WTC11 (cell line): ENCODE measurements at regions not wholly inside any gene's neighbourhood (a gene's known extent, or its start where the extent isn't known, plus 50 kb on each side); places are given as distances from the start of the nearest gene placed in this dataset.

ENCODE experiments used
- ATAC-seq: fragments of 200-7000 bp; cut with Tn5 transposase; 2 replicates; pipeline ENCODE4 v1.10.0; 2021; ENCODE audit warnings: mild to moderate bottlenecking, moderate library complexity
- CTCF ChIA-PET: fragments of 300-600 bp; sonication (Branson Sonifier 250); formaldehyde crosslinking; loops from one replicate; lab custom pipeline; 2021; ENCODE audit warnings: antibody characterized with exemption; lab: Charles Lee
- POLR2A ChIA-PET: fragments of 350-600 bp; sonication (Branson Sonifier 250); formaldehyde crosslinking; loops from one replicate; lab custom pipeline; 2021; ENCODE audit warnings: antibody characterized with exemption; lab: Charles Lee
- DNase-seq: peaks from one replicate; pipeline ENCODE4 v3.0.0; 2021; ENCODE audit warnings: low spot score
- H3K27ac Mint-ChIP-seq: 2 replicates; pipeline ENCODE4 v1.8.0; 2021; ENCODE audit warnings: mixed read lengths
- H3K27me3 Mint-ChIP-seq: 2 replicates; pipeline ENCODE4 v1.8.0; 2021; ENCODE audit warnings: low read depth, mild to moderate bottlenecking, moderate library complexity, mixed read lengths
- H3K36me3 Mint-ChIP-seq: 2 replicates; pipeline ENCODE4 v1.8.0; 2021; ENCODE audit warnings: mixed read lengths
- H3K4me1 Mint-ChIP-seq: 2 replicates; pipeline ENCODE4 v1.8.0; 2022; ENCODE audit warnings: mixed read lengths
- H3K4me3 Mint-ChIP-seq: 2 replicates; pipeline ENCODE4 v1.8.0; 2021; ENCODE audit warnings: mild to moderate bottlenecking, moderate library complexity, mixed read lengths
- H3K9me3 Mint-ChIP-seq: 2 replicates; pipeline ENCODE4 v1.8.0; 2021; ENCODE audit warnings: mixed read lengths
- CDX4 ChIP-seq: fragments of 250-450 bp; sonication (Bioruptor Pico); IDR thresholded peaks from 2 replicates; pipeline ENCODE4 v1.9.0; 2021; ENCODE audit warnings: moderate library complexity, mild to moderate bottlenecking, inconsistent platforms, borderline replicate concordance
- CREM ChIP-seq: sonication (generic); formaldehyde crosslinking; IDR thresholded peaks from 2 replicates; pipeline ENCODE4 v1.8.1; 2022; ENCODE audit warnings: mild to moderate bottlenecking, missing genetic modification reagents, moderate library complexity
- GTF2I ChIP-seq: fragments of 250-450 bp; sonication (Bioruptor Pico); conservative IDR thresholded peaks from 2 replicates; pipeline ENCODE4 v1.4.0; 2021; ENCODE audit warnings: mild to moderate bottlenecking
- HMGXB4 ChIP-seq: sonication (generic); formaldehyde crosslinking; IDR thresholded peaks from 2 replicates; pipeline ENCODE4 v1.8.1; 2023; ENCODE audit warnings: mild to moderate bottlenecking, moderate library complexity, missing genetic modification reagents
- IRF1 ChIP-seq: sonication (generic); formaldehyde crosslinking; IDR thresholded peaks from 2 replicates; pipeline ENCODE4 v1.8.0; 2023; ENCODE audit warnings: missing genetic modification reagents
- NR2C2 ChIP-seq: sonication (generic); formaldehyde crosslinking; IDR thresholded peaks from 2 replicates; pipeline ENCODE4 v1.8.0; 2022; ENCODE audit warnings: mild to moderate bottlenecking, missing genetic modification reagents
- SP1 ChIP-seq: sonication (generic); formaldehyde crosslinking; conservative IDR thresholded peaks from 2 replicates; pipeline ENCODE4 v1.8.1; 2022; ENCODE audit warnings: missing genetic modification reagents
- STAT6 ChIP-seq: sonication (generic); formaldehyde crosslinking; conservative IDR thresholded peaks from 2 replicates; pipeline ENCODE4 v1.8.1; 2023; ENCODE audit warnings: mild to moderate bottlenecking, low read depth, missing genetic modification reagents, moderate library complexity
- ZBTB21 ChIP-seq: sonication (generic); formaldehyde crosslinking; IDR thresholded peaks from 2 replicates; pipeline ENCODE4 v1.8.1; 2023; ENCODE audit warnings: mild to moderate bottlenecking, missing genetic modification reagents, borderline replicate concordance
- ZNF263 ChIP-seq: sonication (generic); formaldehyde crosslinking; IDR thresholded peaks from 2 replicates; pipeline ENCODE4 v1.8.1; 2022; ENCODE audit warnings: low read depth, mild to moderate bottlenecking, moderate library complexity, missing genetic modification reagents
- TF ChIP-seq, protein P1 (sequence below): sonication (generic); formaldehyde crosslinking; IDR thresholded peaks from 2 replicates; pipeline ENCODE4 v1.8.0; 2023; ENCODE audit warnings: missing genetic modification reagents, mild to moderate bottlenecking, borderline replicate concordance
- TF ChIP-seq, protein P2 (sequence below): sonication (generic); formaldehyde crosslinking; IDR thresholded peaks from 2 replicates; pipeline ENCODE4 v1.8.1; 2022; ENCODE audit warnings: mild to moderate bottlenecking, missing genetic modification reagents, moderate library complexity, borderline replicate concordance
- TF ChIP-seq, protein P3 (sequence below): fragments of 250-450 bp; sonication (Bioruptor Pico); IDR thresholded peaks from 2 replicates; pipeline ENCODE4 v2.1.2; 2022; ENCODE audit warnings: mild to moderate bottlenecking, moderate library complexity
- TF ChIP-seq, protein P4 (sequence below): sonication (generic); formaldehyde crosslinking; IDR thresholded peaks from 2 replicates; pipeline ENCODE4 v1.8.1; 2022; ENCODE audit warnings: low read depth, missing genetic modification reagents, borderline replicate concordance
- TF ChIP-seq, protein P5 (sequence below): sonication (generic); formaldehyde crosslinking; IDR thresholded peaks from 2 replicates; pipeline ENCODE4 v1.8.0; 2022; ENCODE audit warnings: mild to moderate bottlenecking, missing genetic modification reagents
- TF ChIP-seq, protein P6 (sequence below): sonication (generic); formaldehyde crosslinking; IDR thresholded peaks from 2 replicates; pipeline ENCODE4 v1.8.1; 2022; ENCODE audit warnings: missing genetic modification reagents, borderline replicate concordance

GRCh38 chr16:48047720-48048119 lies 108.1 kb downstream of the ABCC12 start:
- DNase-seq, result no peak
- peaks cover 39% of the 10 kb centered on the region for H3K4me1 Mint-ChIP-seq
- TF ChIP-seq SP1 (CRISPR knock-in tag), result no peak
- TF ChIP-seq, protein P1, sequence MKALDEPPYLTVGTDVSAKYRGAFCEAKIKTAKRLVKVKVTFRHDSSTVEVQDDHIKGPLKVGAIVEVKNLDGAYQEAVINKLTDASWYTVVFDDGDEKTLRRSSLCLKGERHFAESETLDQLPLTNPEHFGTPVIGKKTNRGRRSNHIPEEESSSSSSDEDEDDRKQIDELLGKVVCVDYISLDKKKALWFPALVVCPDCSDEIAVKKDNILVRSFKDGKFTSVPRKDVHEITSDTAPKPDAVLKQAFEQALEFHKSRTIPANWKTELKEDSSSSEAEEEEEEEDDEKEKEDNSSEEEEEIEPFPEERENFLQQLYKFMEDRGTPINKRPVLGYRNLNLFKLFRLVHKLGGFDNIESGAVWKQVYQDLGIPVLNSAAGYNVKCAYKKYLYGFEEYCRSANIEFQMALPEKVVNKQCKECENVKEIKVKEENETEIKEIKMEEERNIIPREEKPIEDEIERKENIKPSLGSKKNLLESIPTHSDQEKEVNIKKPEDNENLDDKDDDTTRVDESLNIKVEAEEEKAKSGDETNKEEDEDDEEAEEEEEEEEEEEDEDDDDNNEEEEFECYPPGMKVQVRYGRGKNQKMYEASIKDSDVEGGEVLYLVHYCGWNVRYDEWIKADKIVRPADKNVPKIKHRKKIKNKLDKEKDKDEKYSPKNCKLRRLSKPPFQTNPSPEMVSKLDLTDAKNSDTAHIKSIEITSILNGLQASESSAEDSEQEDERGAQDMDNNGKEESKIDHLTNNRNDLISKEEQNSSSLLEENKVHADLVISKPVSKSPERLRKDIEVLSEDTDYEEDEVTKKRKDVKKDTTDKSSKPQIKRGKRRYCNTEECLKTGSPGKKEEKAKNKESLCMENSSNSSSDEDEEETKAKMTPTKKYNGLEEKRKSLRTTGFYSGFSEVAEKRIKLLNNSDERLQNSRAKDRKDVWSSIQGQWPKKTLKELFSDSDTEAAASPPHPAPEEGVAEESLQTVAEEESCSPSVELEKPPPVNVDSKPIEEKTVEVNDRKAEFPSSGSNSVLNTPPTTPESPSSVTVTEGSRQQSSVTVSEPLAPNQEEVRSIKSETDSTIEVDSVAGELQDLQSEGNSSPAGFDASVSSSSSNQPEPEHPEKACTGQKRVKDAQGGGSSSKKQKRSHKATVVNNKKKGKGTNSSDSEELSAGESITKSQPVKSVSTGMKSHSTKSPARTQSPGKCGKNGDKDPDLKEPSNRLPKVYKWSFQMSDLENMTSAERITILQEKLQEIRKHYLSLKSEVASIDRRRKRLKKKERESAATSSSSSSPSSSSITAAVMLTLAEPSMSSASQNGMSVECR (CRISPR knock-in tag), result no peak
- TF ChIP-seq GTF2I (CRISPR knock-in tag), result no peak
- TF ChIP-seq, all 79 proteins: peak for 0
- CTCF ChIA-PET, result interaction anchor here (1.5 kb wide), 1 partner anchor 906 kb away, joined by 5 read pairs; no protein-coding TSS in a partner anchor
- POLR2A ChIA-PET, result no interaction called here
- no peak for ATAC-seq
- Mint-ChIP-seq H3K4me3 (no peak overlapping the region), H3K36me3 (no peaks in the 10 kb centered on the region), H3K9me3 (no peaks in the 10 kb centered on the region), H3K27ac (no peak overlapping the region), H3K27me3 (peaks cover 2% of the 10 kb centered on the region; the same call in 1 of the 2 replicates)

DNA sequence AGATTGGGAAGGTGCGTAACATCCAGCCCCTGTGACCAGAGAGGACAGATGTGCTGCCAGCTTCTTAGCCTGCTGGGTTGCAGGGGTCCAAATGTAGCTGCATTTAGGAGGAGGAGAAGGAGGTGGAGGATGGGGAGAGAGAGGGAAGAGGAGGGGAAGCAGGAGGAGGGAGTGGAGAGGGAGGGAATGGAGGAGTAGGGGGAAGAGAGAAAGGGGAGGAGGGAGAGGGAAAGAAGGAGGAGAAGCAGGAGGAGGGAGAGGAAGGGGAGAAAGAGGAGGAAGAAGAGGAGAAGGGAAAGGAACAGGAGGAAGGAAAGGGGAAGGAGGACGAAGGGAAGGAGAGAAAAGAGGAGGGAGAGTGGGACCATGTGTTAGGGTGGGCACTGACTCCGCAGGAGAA lies 108.6 kb downstream of the ABCC12 start:
- CTCF ChIA-PET, result interaction anchor here (1.5 kb wide), 1 partner anchor 906 kb away, joined by 5 read pairs; no protein-coding TSS in a partner anchor
- ATAC-seq (no peak), DNase-seq (no peak)
- Mint-ChIP-seq H3K4me3 (no peak overlapping the region), H3K27me3 (peaks cover 2% of the 10 kb centered on the region; the same call in 1 of the 2 replicates), H3K9me3 (no peaks in the 10 kb centered on the region), H3K4me1 (peaks cover 35% of the 10 kb centered on the region), H3K36me3 (no peaks in the 10 kb centered on the region), H3K27ac (no peak overlapping the region)
- POLR2A ChIA-PET, result no interaction called here
- TF ChIP-seq, protein P2, sequence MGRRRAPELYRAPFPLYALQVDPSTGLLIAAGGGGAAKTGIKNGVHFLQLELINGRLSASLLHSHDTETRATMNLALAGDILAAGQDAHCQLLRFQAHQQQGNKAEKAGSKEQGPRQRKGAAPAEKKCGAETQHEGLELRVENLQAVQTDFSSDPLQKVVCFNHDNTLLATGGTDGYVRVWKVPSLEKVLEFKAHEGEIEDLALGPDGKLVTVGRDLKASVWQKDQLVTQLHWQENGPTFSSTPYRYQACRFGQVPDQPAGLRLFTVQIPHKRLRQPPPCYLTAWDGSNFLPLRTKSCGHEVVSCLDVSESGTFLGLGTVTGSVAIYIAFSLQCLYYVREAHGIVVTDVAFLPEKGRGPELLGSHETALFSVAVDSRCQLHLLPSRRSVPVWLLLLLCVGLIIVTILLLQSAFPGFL, result no peak
- TF ChIP-seq ZNF263 (CRISPR knock-in tag) (peak; percentile 56; the same call in 1 of the 2 replicates), CDX4 (no peak), HMGXB4 (CRISPR knock-in tag) (no peak), STAT6 (no peak), IRF1 (CRISPR knock-in tag) (no peak), NR2C2 (CRISPR knock-in tag) (no peak), CREM (CRISPR knock-in tag) (no peak), ZBTB21 (CRISPR knock-in tag) (no peak)
- TF ChIP-seq, protein P3, sequence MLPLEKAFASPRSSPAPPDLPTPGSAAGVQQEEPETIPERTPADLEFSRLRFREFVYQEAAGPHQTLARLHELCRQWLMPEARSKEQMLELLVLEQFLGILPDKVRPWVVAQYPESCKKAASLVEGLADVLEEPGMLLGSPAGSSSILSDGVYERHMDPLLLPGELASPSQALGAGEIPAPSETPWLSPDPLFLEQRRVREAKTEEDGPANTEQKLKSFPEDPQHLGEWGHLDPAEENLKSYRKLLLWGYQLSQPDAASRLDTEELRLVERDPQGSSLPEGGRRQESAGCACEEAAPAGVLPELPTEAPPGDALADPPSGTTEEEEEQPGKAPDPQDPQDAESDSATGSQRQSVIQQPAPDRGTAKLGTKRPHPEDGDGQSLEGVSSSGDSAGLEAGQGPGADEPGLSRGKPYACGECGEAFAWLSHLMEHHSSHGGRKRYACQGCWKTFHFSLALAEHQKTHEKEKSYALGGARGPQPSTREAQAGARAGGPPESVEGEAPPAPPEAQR (CRISPR knock-in tag), result no peak
- TF ChIP-seq, protein P4, sequence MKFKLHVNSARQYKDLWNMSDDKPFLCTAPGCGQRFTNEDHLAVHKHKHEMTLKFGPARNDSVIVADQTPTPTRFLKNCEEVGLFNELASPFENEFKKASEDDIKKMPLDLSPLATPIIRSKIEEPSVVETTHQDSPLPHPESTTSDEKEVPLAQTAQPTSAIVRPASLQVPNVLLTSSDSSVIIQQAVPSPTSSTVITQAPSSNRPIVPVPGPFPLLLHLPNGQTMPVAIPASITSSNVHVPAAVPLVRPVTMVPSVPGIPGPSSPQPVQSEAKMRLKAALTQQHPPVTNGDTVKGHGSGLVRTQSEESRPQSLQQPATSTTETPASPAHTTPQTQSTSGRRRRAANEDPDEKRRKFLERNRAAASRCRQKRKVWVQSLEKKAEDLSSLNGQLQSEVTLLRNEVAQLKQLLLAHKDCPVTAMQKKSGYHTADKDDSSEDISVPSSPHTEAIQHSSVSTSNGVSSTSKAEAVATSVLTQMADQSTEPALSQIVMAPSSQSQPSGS (CRISPR knock-in tag), result no peak
- TF ChIP-seq, protein P5, sequence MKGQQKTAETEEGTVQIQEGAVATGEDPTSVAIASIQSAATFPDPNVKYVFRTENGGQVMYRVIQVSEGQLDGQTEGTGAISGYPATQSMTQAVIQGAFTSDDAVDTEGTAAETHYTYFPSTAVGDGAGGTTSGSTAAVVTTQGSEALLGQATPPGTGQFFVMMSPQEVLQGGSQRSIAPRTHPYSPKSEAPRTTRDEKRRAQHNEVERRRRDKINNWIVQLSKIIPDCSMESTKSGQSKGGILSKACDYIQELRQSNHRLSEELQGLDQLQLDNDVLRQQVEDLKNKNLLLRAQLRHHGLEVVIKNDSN (CRISPR knock-in tag), result no peak
- TF ChIP-seq, protein P6, sequence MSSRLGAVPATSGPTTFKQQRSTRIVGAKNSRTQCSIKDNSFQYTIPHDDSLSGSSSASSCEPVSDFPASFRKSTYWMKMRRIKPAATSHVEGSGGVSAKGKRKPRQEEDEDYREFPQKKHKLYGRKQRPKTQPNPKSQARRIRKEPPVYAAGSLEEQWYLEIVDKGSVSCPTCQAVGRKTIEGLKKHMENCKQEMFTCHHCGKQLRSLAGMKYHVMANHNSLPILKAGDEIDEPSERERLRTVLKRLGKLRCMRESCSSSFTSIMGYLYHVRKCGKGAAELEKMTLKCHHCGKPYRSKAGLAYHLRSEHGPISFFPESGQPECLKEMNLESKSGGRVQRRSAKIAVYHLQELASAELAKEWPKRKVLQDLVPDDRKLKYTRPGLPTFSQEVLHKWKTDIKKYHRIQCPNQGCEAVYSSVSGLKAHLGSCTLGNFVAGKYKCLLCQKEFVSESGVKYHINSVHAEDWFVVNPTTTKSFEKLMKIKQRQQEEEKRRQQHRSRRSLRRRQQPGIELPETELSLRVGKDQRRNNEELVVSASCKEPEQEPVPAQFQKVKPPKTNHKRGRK (CRISPR knock-in tag), result peak; percentile 50; the same call in 1 of the 2 replicates
